Vagina (tissue), 2 donors: ENCODE measurements at regions not wholly inside any gene's neighbourhood (a gene's known extent, or its start where the extent isn't known, plus 50 kb on each side); places are given as distances from the start of the nearest gene placed in this dataset.

Source experiments
- POLR2A ChIP-seq, 2 donors: fragments of 450-650 bp; IDR thresholded peaks; one replicate each; pipeline ENCODE4 v1.6.1; 2017; ENCODE audit warnings: antibody characterized with exemption in 2 of 2, mild to moderate bottlenecking in 2 of 2, moderate library complexity in 2 of 2
- POLR2AphosphoS5 ChIP-seq, 2 donors: sonication (generic); formaldehyde crosslinking; IDR thresholded peaks; one replicate each; pipeline ENCODE4 v1.9.0; 2017; ENCODE audit warnings: antibody characterized with exemption in 2 of 2, mild to moderate bottlenecking in 2 of 2, low read depth in 1 of 2; ENCODE audit not compliant: insufficient read depth in 1 of 2
- TF ChIP-seq, protein P1 (sequence below), 3 experiments: fragments of 450-650 bp in 2 of 3; fragments of 200-600 bp in 1 of 3; sonication (generic) in 1 of 3; IDR thresholded peaks; one replicate each; pipeline ENCODE4 v1.5.1; 2017 to 2019; ENCODE audit warnings: antibody characterized with exemption in 3 of 3, mild to moderate bottlenecking in 2 of 3, moderate library complexity in 2 of 3

DNA sequence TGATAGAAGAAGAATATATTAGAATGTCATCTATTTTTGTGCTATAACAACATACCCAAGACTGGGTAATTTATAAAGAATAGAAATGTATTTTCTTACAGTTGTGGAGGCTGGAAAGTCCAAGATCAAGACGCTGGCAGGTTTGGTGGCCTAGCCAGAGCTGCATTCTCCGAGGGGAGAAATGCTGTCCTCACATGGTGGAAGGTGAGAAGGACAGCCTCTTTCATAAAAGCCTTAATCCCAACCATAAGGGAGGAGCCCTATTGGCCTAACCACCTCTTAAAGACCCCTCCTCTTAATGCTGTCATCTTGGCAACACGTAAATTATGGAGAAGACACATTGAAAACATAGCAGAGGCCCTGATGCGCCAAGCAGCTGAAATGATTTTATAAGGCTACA is 60.1 kb upstream of the KAZN start:
- TF ChIP-seq, protein P1, sequence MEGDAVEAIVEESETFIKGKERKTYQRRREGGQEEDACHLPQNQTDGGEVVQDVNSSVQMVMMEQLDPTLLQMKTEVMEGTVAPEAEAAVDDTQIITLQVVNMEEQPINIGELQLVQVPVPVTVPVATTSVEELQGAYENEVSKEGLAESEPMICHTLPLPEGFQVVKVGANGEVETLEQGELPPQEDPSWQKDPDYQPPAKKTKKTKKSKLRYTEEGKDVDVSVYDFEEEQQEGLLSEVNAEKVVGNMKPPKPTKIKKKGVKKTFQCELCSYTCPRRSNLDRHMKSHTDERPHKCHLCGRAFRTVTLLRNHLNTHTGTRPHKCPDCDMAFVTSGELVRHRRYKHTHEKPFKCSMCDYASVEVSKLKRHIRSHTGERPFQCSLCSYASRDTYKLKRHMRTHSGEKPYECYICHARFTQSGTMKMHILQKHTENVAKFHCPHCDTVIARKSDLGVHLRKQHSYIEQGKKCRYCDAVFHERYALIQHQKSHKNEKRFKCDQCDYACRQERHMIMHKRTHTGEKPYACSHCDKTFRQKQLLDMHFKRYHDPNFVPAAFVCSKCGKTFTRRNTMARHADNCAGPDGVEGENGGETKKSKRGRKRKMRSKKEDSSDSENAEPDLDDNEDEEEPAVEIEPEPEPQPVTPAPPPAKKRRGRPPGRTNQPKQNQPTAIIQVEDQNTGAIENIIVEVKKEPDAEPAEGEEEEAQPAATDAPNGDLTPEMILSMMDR (IDR thresholded peaks at IDR 0.05), result no peak
- TF ChIP-seq POLR2A (IDR thresholded peaks at IDR 0.05), result no peak
- TF ChIP-seq POLR2AphosphoS5 (IDR thresholded peaks at IDR 0.05; ENCODE audit: insufficient read depth in 1 of 2, low read depth in 1 of 2), result no peak
